ENCODE measurements at regions not wholly inside any gene's neighbourhood (a gene's known extent, or its start where the extent isn't known, plus 50 kb on each side); places are given as distances from the start of the nearest gene placed in this dataset.
"Not testable (repeated sequence)": the region's sequence is repeated elsewhere in the genome, so short reads cannot be mapped to it uniquely, and the experiment has no call there.

- no peak overlapping the region for H2BK5ac ChIP-seq (ENCODE audit: low read length)
- WGBS, 2 donors (ENCODE audit: extremely low coverage in 2 of 2, insufficient read length in 2 of 2, insufficient replicate concordance in 1 of 2): no CpG with 5 or more reads among the region's 5 CpGs
- peak overlapping the region; percentile 41 for H2BK15ac ChIP-seq (ENCODE audit: low read length)
- H3K4me1 ChIP-seq (ENCODE audit: control insufficient read depth in 2 of 2, insufficient read depth in 1 of 2, low read depth in 1 of 2, low read length in 2 of 2): peaks cover 0 to under 1% of the 10 kb centered on the region in 2 donors
- no peaks in the 10 kb centered on the region for H3K36me3 ChIP-seq (replicated peaks in 1 of 2; ENCODE audit: control insufficient read depth in 2 of 2, insufficient read depth in 2 of 2, low read length in 2 of 2)
- no peak overlapping the region for H3K27ac ChIP-seq (replicated peaks; ENCODE audit: low read length)
- DNase-seq (ENCODE audit: low spot score): no peak
- no peak overlapping the region for H3K4me3 ChIP-seq (ENCODE audit: low read length in 2 of 2)
- no peaks in the 10 kb centered on the region for H3K79me1 ChIP-seq (ENCODE audit: low read depth, low read length)
- no peak overlapping the region for H3K14ac ChIP-seq (ENCODE audit: low read length)
- no peak overlapping the region for H2BK12ac ChIP-seq (ENCODE audit: low read length)
- no peaks in the 10 kb centered on the region for H3K9me3 ChIP-seq (replicated peaks in 1 of 2; ENCODE audit: control insufficient read depth in 2 of 2, insufficient read depth in 1 of 2, low read depth in 1 of 2, low read length in 2 of 2)
- H3K9ac ChIP-seq (ENCODE audit: low read depth, low read length, poor library complexity): no peak overlapping the region
- peak overlapping the region; percentile 77 for H2BK120ac ChIP-seq (ENCODE audit: low read depth, low read length)
- H4K91ac ChIP-seq (ENCODE audit: low read depth, low read length, poor library complexity): no peak overlapping the region
- peaks cover 0 to 25% (median 0%) of the 10 kb centered on the region in 3 experiments for H3K27me3 ChIP-seq (ENCODE audit: control insufficient read depth in 3 of 3, insufficient read depth in 3 of 3, low read depth in 1 of 3, low read length in 3 of 3)
- H3K4ac ChIP-seq (ENCODE audit: low read length): no peak overlapping the region
- peak overlapping the region; percentile 28 for H2AK5ac ChIP-seq (ENCODE audit: low read depth, low read length)
- peak overlapping the region; percentile 18 for H3K18ac ChIP-seq (ENCODE audit: low read length)
- H4K8ac ChIP-seq (ENCODE audit: low read depth, low read length): no peak overlapping the region
- H3K4me2 ChIP-seq (ENCODE audit: insufficient read depth, low read length, poor library complexity, severe bottlenecking): no peak overlapping the region
- H2AFZ ChIP-seq (ENCODE audit: low read length): peak overlapping the region; percentile 21
- H3K23ac ChIP-seq (ENCODE audit: low read depth, low read length, poor library complexity): peak overlapping the region; percentile 22
Measured at GRCh38 chr6:43884652-43885022, 114.6 kb downstream of the VEGFA start.

GRCh38 chr6:43883847-43884651 is 114.0 kb downstream of the VEGFA start:
- Histone ChIP-seq H3K23ac (ENCODE audit: low read depth, low read length, poor library complexity) (peak overlapping the region; percentile 22), H3K4ac (ENCODE audit: low read length) (no peak overlapping the region), H4K91ac (ENCODE audit: low read depth, low read length, poor library complexity) (no peak overlapping the region), H2AFZ (ENCODE audit: low read length) (peak overlapping the region; percentile 21), H3K9me3 (replicated peaks in 1 of 2; ENCODE audit: control insufficient read depth in 2 of 2, insufficient read depth in 1 of 2, low read depth in 1 of 2, low read length in 2 of 2) (no peaks in the 10 kb centered on the region), H2AK5ac (ENCODE audit: low read depth, low read length) (no peak overlapping the region), H3K27ac (replicated peaks; ENCODE audit: low read length) (no peak overlapping the region), H3K4me1 (ENCODE audit: control insufficient read depth in 2 of 2, insufficient read depth in 1 of 2, low read depth in 1 of 2, low read length in 2 of 2) (peaks cover 4 to 7% of the 10 kb centered on the region in 2 donors), H3K79me1 (ENCODE audit: low read depth, low read length) (no peaks in the 10 kb centered on the region), H2BK15ac (ENCODE audit: low read length) (peak overlapping the region; percentile 55), H3K14ac (ENCODE audit: low read length) (no peak overlapping the region), H3K9ac (ENCODE audit: low read depth, low read length, poor library complexity) (no peak overlapping the region), H4K8ac (ENCODE audit: low read depth, low read length) (no peak overlapping the region), H3K36me3 (replicated peaks in 1 of 2; ENCODE audit: control insufficient read depth in 2 of 2, insufficient read depth in 2 of 2, low read length in 2 of 2) (no peaks in the 10 kb centered on the region), H3K18ac (ENCODE audit: low read length) (no peak overlapping the region), H2BK120ac (ENCODE audit: low read depth, low read length) (no peak overlapping the region), H3K27me3 (ENCODE audit: control insufficient read depth in 3 of 3, insufficient read depth in 3 of 3, low read depth in 1 of 3, low read length in 3 of 3) (peaks cover 0 to 22% (median 0%) of the 10 kb centered on the region in 3 experiments), H2BK12ac (ENCODE audit: low read length) (peak overlapping the region; percentile 65), H2BK5ac (ENCODE audit: low read length) (no peak overlapping the region), H3K4me2 (ENCODE audit: insufficient read depth, low read length, poor library complexity, severe bottlenecking) (no peak overlapping the region), H3K4me3 (ENCODE audit: low read length in 2 of 2) (no peak overlapping the region)
- no CpG with 5 or more reads among the region's 7 CpGs for WGBS, 2 donors (ENCODE audit: extremely low coverage in 2 of 2, insufficient read length in 2 of 2, insufficient replicate concordance in 1 of 2)
- DNase-seq (ENCODE audit: low spot score): no peak

- not testable (repeated sequence) for H4K91ac ChIP-seq (ENCODE audit: low read depth, low read length, poor library complexity); H3K36me3 ChIP-seq (replicated peaks in 1 of 2; ENCODE audit: control insufficient read depth in 2 of 2, insufficient read depth in 2 of 2, low read length in 2 of 2); H2BK15ac ChIP-seq (ENCODE audit: low read length); H3K9ac ChIP-seq (ENCODE audit: low read depth, low read length, poor library complexity); H3K4me2 ChIP-seq (ENCODE audit: insufficient read depth, low read length, poor library complexity, severe bottlenecking); H3K4me3 ChIP-seq (ENCODE audit: low read length in 2 of 2); DNase-seq (ENCODE audit: low spot score); H3K4ac ChIP-seq (ENCODE audit: low read length); H2BK5ac ChIP-seq (ENCODE audit: low read length); H3K79me1 ChIP-seq (ENCODE audit: low read depth, low read length); H3K9me3 ChIP-seq (replicated peaks in 1 of 2; ENCODE audit: control insufficient read depth in 2 of 2, insufficient read depth in 1 of 2, low read depth in 1 of 2, low read length in 2 of 2); H2BK12ac ChIP-seq (ENCODE audit: low read length); H3K27ac ChIP-seq (replicated peaks; ENCODE audit: low read length); H3K14ac ChIP-seq (ENCODE audit: low read length); H4K8ac ChIP-seq (ENCODE audit: low read depth, low read length); H2AFZ ChIP-seq (ENCODE audit: low read length); H3K23ac ChIP-seq (ENCODE audit: low read depth, low read length, poor library complexity); H2BK120ac ChIP-seq (ENCODE audit: low read depth, low read length)
- H3K4me1 ChIP-seq (ENCODE audit: control insufficient read depth in 2 of 2, insufficient read depth in 1 of 2, low read depth in 1 of 2, low read length in 2 of 2): peaks cover 7 to 11% of the 10 kb centered on the region in 2 donors
- H3K27me3 ChIP-seq (ENCODE audit: control insufficient read depth in 3 of 3, insufficient read depth in 3 of 3, low read depth in 1 of 3, low read length in 3 of 3): peaks cover 0 to 13% (median 0%) of the 10 kb centered on the region in 3 experiments
- peak overlapping the region; percentile 82 for H2AK5ac ChIP-seq (ENCODE audit: low read depth, low read length)
- peak overlapping the region; percentile 64 for H3K18ac ChIP-seq (ENCODE audit: low read length)
- WGBS, 2 donors (ENCODE audit: extremely low coverage in 2 of 2, insufficient read length in 2 of 2, insufficient replicate concordance in 1 of 2): no CpG with 5 or more reads among the region's 9 CpGs
Measured at GRCh38 chr6:43882690-43883448, 112.9 kb downstream of the VEGFA start.

All from neuronal stem cell (in vitro differentiated cells).